ENCODE measurements at regions not wholly inside any gene's neighbourhood (a gene's known extent, or its start where the extent isn't known, plus 50 kb on each side); places are given as distances from the start of the nearest gene placed in this dataset.

GRCh38 chr13:88303157-88303556 lies 632.0 kb downstream of the SLITRK5 start:
- no peaks in the 10 kb centered on the region for H3K27me3 ChIP-seq (ENCODE audit: control insufficient read depth in 2 of 2, insufficient read depth in 2 of 2, low read length in 2 of 2)
- WGBS (ENCODE audit: insufficient coverage, low coverage, missing lambda C conversion rate), result 4% methylated on average over 3 of the region's 3 CpGs
- H3K4me1 ChIP-seq (replicated peaks in 1 of 2; ENCODE audit: control insufficient read depth in 2 of 2, insufficient read depth in 2 of 2, low read length in 2 of 2), result no peaks in the 10 kb centered on the region
- CTCF ChIA-PET (ENCODE audit: low intra/inter-chr PET ratio), result no interaction called here
- POLR2A ChIA-PET, result no interaction called here
- intact Hi-C loops (cut with micrococcal nuclease) (no loop called here), in situ Hi-C loops (cut with MboI) (no loop called here)
- no peaks in the 10 kb centered on the region for H3K9me3 ChIP-seq (replicated peaks; ENCODE audit: control insufficient read depth, insufficient read depth, low read depth, low read length)
- no peak for DNase-seq (ENCODE audit: extremely low read depth in 1 of 4, low spot score in 3 of 4)
- H3K9me1 ChIP-seq (ENCODE audit: control insufficient read depth, insufficient read depth, low read length), result no peaks in the 10 kb centered on the region
- no peak for FAIRE-seq
- H2AFZ ChIP-seq (ENCODE audit: low read depth, low read length), result no peak overlapping the region
- H3K4me2 ChIP-seq (ENCODE audit: insufficient read depth, low read length), result no peak overlapping the region
- H3K27ac ChIP-seq (ENCODE audit: extremely low read depth, low read depth, low read length), result no peak overlapping the region
- H4K20me1 ChIP-seq (replicated peaks; ENCODE audit: control insufficient read depth, insufficient read depth, low read length), result no peaks in the 10 kb centered on the region
- no peak for ATAC-seq
- no peak overlapping the region for H3K4me3 ChIP-seq
- no peak overlapping the region for H3K9ac ChIP-seq (ENCODE audit: insufficient read depth in 1 of 2, low read depth in 2 of 2, low read length in 2 of 2)
- no TSS peak for BruUV-seq (replicated peaks)
- H3K36me3 ChIP-seq (ENCODE audit: control insufficient read depth, insufficient read depth, low read length), result no peaks in the 10 kb centered on the region
- no peaks in the 10 kb centered on the region for H3K79me2 ChIP-seq (ENCODE audit: control insufficient read depth, insufficient read depth, low read length)
- no peak for TF ChIP-seq U2AF2 (optimal IDR thresholded peaks at IDR 0.05; ENCODE audit: low read depth, low read length)
- TF ChIP-seq CBX1 (IDR thresholded peaks at IDR 0.05; ENCODE audit: low read depth), result no peak
- TF ChIP-seq MTA3 (IDR thresholded peaks at IDR 0.05; ENCODE audit: borderline replicate concordance), result no peak
- TF ChIP-seq MYBL2 (IDR thresholded peaks at IDR 0.05; ENCODE audit: low read depth), result no peak
- TF ChIP-seq MYBL2 (CRISPR knock-in tag; IDR thresholded peaks at IDR 0.05; ENCODE audit: borderline replicate concordance), result no peak
- TF ChIP-seq ELK1 (CRISPR knock-in tag; IDR thresholded peaks at IDR 0.05), result no peak
- no peak for TF ChIP-seq CREB3 (tag; conservative IDR thresholded peaks at IDR 0.05; ENCODE audit: low read depth)
- TF ChIP-seq ILF3 (IDR thresholded peaks at IDR 0.05; ENCODE audit: borderline replicate concordance), result no peak
- no peak for TF ChIP-seq NFIC (IDR thresholded peaks at IDR 0.05)
- TF ChIP-seq NCOA2 (IDR thresholded peaks at IDR 0.05; ENCODE audit: partially characterized antibody in 2 of 2), result no peak
- TF ChIP-seq ZNF407 (IDR thresholded peaks at IDR 0.05; ENCODE audit: low read depth), result no peak
- no peak for TF ChIP-seq ZFPM2 (CRISPR knock-in tag; IDR thresholded peaks at IDR 0.05)
- no peak for TF ChIP-seq KDM2B (CRISPR knock-in tag; IDR thresholded peaks at IDR 0.05)
- no peak for TF ChIP-seq TRIM24 (IDR thresholded peaks at IDR 0.05)
- no peak for TF ChIP-seq TAL1 (IDR thresholded peaks at IDR 0.05)
- TF ChIP-seq SNRNP70 (optimal IDR thresholded peaks at IDR 0.05; ENCODE audit: low read depth, low read length), result no peak

All from K562 (cell line).